ENCODE measurements at regions not wholly inside any gene's neighbourhood (a gene's known extent, or its start where the extent isn't known, plus 50 kb on each side); places are given as distances from the start of the nearest gene placed in this dataset.

- intact Hi-C loops (cut with DNase I): no loop called here
- Histone ChIP-seq H3K4me1 (no peaks in the 10 kb centered on the region), H3K27ac (no peak overlapping the region), H3K4me3 (no peak overlapping the region), H3K36me3 (no peaks in the 10 kb centered on the region), H3K27me3 (no peaks in the 10 kb centered on the region), H3K9me3 (no peaks in the 10 kb centered on the region)
- DNase-seq (ENCODE audit: extremely low spot score in 2 of 2): no peak
- TF ChIP-seq, protein P1, sequence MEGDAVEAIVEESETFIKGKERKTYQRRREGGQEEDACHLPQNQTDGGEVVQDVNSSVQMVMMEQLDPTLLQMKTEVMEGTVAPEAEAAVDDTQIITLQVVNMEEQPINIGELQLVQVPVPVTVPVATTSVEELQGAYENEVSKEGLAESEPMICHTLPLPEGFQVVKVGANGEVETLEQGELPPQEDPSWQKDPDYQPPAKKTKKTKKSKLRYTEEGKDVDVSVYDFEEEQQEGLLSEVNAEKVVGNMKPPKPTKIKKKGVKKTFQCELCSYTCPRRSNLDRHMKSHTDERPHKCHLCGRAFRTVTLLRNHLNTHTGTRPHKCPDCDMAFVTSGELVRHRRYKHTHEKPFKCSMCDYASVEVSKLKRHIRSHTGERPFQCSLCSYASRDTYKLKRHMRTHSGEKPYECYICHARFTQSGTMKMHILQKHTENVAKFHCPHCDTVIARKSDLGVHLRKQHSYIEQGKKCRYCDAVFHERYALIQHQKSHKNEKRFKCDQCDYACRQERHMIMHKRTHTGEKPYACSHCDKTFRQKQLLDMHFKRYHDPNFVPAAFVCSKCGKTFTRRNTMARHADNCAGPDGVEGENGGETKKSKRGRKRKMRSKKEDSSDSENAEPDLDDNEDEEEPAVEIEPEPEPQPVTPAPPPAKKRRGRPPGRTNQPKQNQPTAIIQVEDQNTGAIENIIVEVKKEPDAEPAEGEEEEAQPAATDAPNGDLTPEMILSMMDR (IDR thresholded peaks at IDR 0.05): no peak
- TF ChIP-seq POLR2AphosphoS5 (IDR thresholded peaks at IDR 0.05; ENCODE audit: insufficient read depth in 1 of 2, low read depth in 1 of 2) (no peak), POLR2A (IDR thresholded peaks at IDR 0.05) (no peak)
These were observed 186.1 kb downstream of the BRINP2 start for GRCh38 chr1:177356674-177357435.

- H3K9me3 ChIP-seq: no peaks in the 10 kb centered on the region
- H3K4me3 ChIP-seq: no peak overlapping the region
- no peak overlapping the region for H3K27ac ChIP-seq
- no peaks in the 10 kb centered on the region for H3K36me3 ChIP-seq
- no peaks in the 10 kb centered on the region for H3K4me1 ChIP-seq
- intact Hi-C loops (cut with DNase I): no loop called here
- TF ChIP-seq POLR2AphosphoS5 (IDR thresholded peaks at IDR 0.05; ENCODE audit: insufficient read depth in 1 of 2, low read depth in 1 of 2) (no peak), POLR2A (IDR thresholded peaks at IDR 0.05) (no peak)
- TF ChIP-seq, protein P1 (IDR thresholded peaks at IDR 0.05): no peak
- no peaks in the 10 kb centered on the region for H3K27me3 ChIP-seq
- DNase-seq (ENCODE audit: extremely low spot score in 2 of 2): no peak
These were observed 184.8 kb downstream of the BRINP2 start for GRCh38 chr1:177355575-177355974.

GRCh38 chr1:177354247-177354646, 183.5 kb downstream of the BRINP2 start:
- Histone ChIP-seq H3K27me3 (no peaks in the 10 kb centered on the region), H3K27ac (no peak overlapping the region), H3K36me3 (no peaks in the 10 kb centered on the region), H3K4me3 (no peak overlapping the region), H3K4me1 (no peaks in the 10 kb centered on the region), H3K9me3 (no peaks in the 10 kb centered on the region)
- no peak for DNase-seq (ENCODE audit: extremely low spot score in 2 of 2)
- TF ChIP-seq POLR2AphosphoS5 (IDR thresholded peaks at IDR 0.05; ENCODE audit: insufficient read depth in 1 of 2, low read depth in 1 of 2): no peak
- TF ChIP-seq, protein P1 (IDR thresholded peaks at IDR 0.05): no peak
- TF ChIP-seq POLR2A (IDR thresholded peaks at IDR 0.05): no peak
- intact Hi-C loops (cut with DNase I): no loop called here

DNA sequence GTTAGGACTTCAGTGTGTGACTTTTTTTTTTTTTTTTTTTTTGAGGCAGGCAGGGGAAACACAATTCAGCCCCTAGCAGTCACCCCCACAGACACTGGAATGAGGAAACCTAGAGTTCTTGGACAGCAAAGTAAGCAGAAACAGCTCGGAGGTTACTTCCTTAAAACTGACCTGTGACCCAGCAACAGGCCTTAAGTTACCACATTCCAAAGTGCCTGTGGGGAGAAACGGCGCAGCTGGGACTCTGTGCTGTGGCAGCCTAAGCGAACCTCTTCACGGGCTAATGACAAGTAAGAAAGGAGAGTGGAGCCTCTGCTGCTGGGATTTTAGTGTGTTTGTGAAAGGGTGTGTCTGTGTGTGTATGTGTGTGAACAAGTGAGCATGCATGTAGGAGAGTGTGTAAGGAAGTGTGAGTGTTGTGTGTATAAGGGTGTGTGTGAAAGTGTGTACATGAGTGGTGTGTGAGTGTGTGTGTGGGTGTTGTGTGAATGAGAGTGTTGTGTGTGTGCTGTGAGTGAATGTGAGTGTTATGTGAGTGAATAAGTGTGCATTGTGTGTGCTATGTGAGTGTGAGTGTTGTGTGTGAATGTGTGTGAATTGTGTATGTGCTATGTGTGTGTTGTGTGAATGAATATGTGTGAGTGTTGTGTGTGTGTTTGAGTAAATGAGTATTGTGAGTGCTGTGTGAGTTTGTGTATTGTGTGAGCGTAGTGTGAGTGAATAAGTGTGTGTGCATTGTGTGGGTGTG, 180.8 kb downstream of the BRINP2 start:
- no peaks in the 10 kb centered on the region for H3K27me3 ChIP-seq
- no peaks in the 10 kb centered on the region for H3K9me3 ChIP-seq
- intact Hi-C loops (cut with DNase I): no loop called here
- no peak overlapping the region for H3K4me3 ChIP-seq
- no peak for DNase-seq (ENCODE audit: extremely low spot score in 2 of 2)
- TF ChIP-seq POLR2A (IDR thresholded peaks at IDR 0.05) (no peak), POLR2AphosphoS5 (IDR thresholded peaks at IDR 0.05; ENCODE audit: insufficient read depth in 1 of 2, low read depth in 1 of 2) (no peak)
- TF ChIP-seq, protein P1 (IDR thresholded peaks at IDR 0.05): no peak
- H3K27ac ChIP-seq: no peak overlapping the region
- H3K4me1 ChIP-seq: no peaks in the 10 kb centered on the region
- H3K36me3 ChIP-seq: no peaks in the 10 kb centered on the region
